ENCODE measurements at regions not wholly inside any gene's neighbourhood (a gene's known extent, or its start where the extent isn't known, plus 50 kb on each side); places are given as distances from the start of the nearest gene placed in this dataset.

DNA sequence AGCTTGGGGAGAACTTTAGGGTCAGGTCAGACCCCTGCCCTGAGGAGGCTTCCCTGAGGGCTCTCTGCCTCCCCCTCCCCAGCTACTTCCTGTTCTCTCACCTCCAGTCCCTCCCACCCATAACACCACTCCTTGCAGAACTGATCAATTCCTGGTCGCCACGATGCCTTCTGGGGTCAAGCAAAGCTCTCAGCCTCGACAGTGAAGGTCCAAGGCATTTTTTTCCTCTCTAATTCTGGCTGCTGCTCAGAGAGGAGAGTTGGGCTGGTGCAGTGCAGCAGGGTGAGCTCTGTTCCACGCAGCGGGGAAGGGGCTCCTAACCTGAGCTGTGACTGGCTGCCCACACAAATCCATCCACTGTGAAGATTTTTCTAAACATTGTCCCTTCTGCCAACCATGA is 628.4 kb downstream of the BRD1 start:
- TF ChIP-seq, protein P1, sequence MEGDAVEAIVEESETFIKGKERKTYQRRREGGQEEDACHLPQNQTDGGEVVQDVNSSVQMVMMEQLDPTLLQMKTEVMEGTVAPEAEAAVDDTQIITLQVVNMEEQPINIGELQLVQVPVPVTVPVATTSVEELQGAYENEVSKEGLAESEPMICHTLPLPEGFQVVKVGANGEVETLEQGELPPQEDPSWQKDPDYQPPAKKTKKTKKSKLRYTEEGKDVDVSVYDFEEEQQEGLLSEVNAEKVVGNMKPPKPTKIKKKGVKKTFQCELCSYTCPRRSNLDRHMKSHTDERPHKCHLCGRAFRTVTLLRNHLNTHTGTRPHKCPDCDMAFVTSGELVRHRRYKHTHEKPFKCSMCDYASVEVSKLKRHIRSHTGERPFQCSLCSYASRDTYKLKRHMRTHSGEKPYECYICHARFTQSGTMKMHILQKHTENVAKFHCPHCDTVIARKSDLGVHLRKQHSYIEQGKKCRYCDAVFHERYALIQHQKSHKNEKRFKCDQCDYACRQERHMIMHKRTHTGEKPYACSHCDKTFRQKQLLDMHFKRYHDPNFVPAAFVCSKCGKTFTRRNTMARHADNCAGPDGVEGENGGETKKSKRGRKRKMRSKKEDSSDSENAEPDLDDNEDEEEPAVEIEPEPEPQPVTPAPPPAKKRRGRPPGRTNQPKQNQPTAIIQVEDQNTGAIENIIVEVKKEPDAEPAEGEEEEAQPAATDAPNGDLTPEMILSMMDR (conservative IDR thresholded peaks at IDR 0.05; ENCODE audit: low read length): no peak
- no peak for TF ChIP-seq EZH2phosphoT487 (IDR thresholded peaks at IDR 0.05; ENCODE audit: borderline replicate concordance)
